HEK293T (cell line): ENCODE measurements at regions not wholly inside any gene's neighbourhood (a gene's known extent, or its start where the extent isn't known, plus 50 kb on each side); places are given as distances from the start of the nearest gene placed in this dataset.
A peak's percentile ranks its signal among the peaks of the same experiment; 100 is the strongest.
"Not testable (repeated sequence)": the region's sequence is repeated elsewhere in the genome, so short reads cannot be mapped to it uniquely, and the experiment has no call there.

Experiments used
- CTCF ChIA-PET: fragments of 350-600 bp; formaldehyde crosslinking; extraction: SDS; loops from one replicate; lab custom pipeline; 2021; ENCODE audit warnings: antibody characterized with exemption, inconsistent platforms; lab: Yijun Ruan, JAX
- POLR2A ChIA-PET: fragments of 350-600 bp; formaldehyde crosslinking; extraction: SDS; loops from one replicate; lab custom pipeline; 2020; ENCODE audit warnings: antibody characterized with exemption, inconsistent platforms; lab: Yijun Ruan, JAX
- DNase-seq: peaks from one replicate; pipeline ENCODE4 v3.0.0; 2012; ENCODE audit warnings: mixed read lengths; ENCODE audit errors: extremely low spot score
- ARNT ChIP-seq: fragments of 450-650 bp; IDR thresholded peaks from 2 replicates; pipeline ENCODE4 v1.6.1; 2017; ENCODE audit warnings: mild to moderate bottlenecking
- BHLHE40 ChIP-seq: fragments of 450-650 bp; IDR thresholded peaks from 2 replicates; pipeline ENCODE4 v1.6.1; 2016; ENCODE audit warnings: mild to moderate bottlenecking, moderate library complexity, borderline replicate concordance
- CTBP1 ChIP-seq: fragments of 450-650 bp; IDR thresholded peaks from 2 replicates; pipeline ENCODE4 v1.6.1; 2016; ENCODE audit warnings: borderline replicate concordance
- ELF4 ChIP-seq: fragments of 450-650 bp; IDR thresholded peaks from 2 replicates; pipeline ENCODE4 v1.6.1; 2017; ENCODE audit warnings: antibody characterized with exemption
- FOXA1 ChIP-seq: fragments of 450-650 bp; IDR thresholded peaks from 2 replicates; pipeline ENCODE4 v1.6.1; 2016; ENCODE audit warnings: mild to moderate bottlenecking
- FOXK2 ChIP-seq: fragments of 450-650 bp; IDR thresholded peaks from 2 replicates; pipeline ENCODE4 v1.6.1; 2016; ENCODE audit warnings: mild to moderate bottlenecking
- FOXM1 ChIP-seq: fragments of 450-650 bp; IDR thresholded peaks from 2 replicates; pipeline ENCODE4 v1.6.1; 2017; ENCODE audit warnings: mild to moderate bottlenecking, borderline replicate concordance
- HDGF ChIP-seq: fragments of 450-650 bp; IDR thresholded peaks from 2 replicates; pipeline ENCODE4 v1.6.1; 2017; ENCODE audit warnings: antibody characterized with exemption, borderline replicate concordance
- L3MBTL2 ChIP-seq: fragments of 450-650 bp; conservative IDR thresholded peaks from 2 replicates; pipeline ENCODE4 v1.6.1; 2016; ENCODE audit warnings: mild to moderate bottlenecking
- LEF1 ChIP-seq: fragments of 450-650 bp; IDR thresholded peaks from 2 replicates; pipeline ENCODE4 v1.6.1; 2017; ENCODE audit warnings: mild to moderate bottlenecking, borderline replicate concordance
- NFRKB ChIP-seq: fragments of 450-650 bp; IDR thresholded peaks from 2 replicates; pipeline ENCODE4 v1.6.1; 2016; ENCODE audit warnings: mild to moderate bottlenecking, moderate library complexity
- PKNOX1 ChIP-seq: fragments of 450-650 bp; IDR thresholded peaks from 2 replicates; pipeline ENCODE4 v1.6.1; 2016
- SP1 ChIP-seq: fragments of 450-650 bp; IDR thresholded peaks from 2 replicates; pipeline ENCODE4 v1.6.1; 2017
- SUZ12 ChIP-seq: fragments of 450-650 bp; IDR thresholded peaks from 2 replicates; pipeline ENCODE4 v1.6.1; 2016; ENCODE audit warnings: mild to moderate bottlenecking
- TARDBP ChIP-seq: fragments of 450-650 bp; IDR thresholded peaks from 2 replicates; pipeline ENCODE4 v1.6.1; 2016
- ZNF384 ChIP-seq: fragments of 450-650 bp; IDR thresholded peaks from 2 replicates; pipeline ENCODE4 v1.6.1; 2016

GRCh38 chr6:134663800-134664535 lies 285.9 kb downstream of the ALDH8A1 start:
- POLR2A ChIA-PET = no interaction called here
- DNase-seq = no peak
- CTCF ChIA-PET = interaction anchor here (0.6 kb wide), 1 partner anchor 485 kb away, joined by 3 read pairs; no protein-coding TSS in a partner anchor
- TF ChIP-seq L3MBTL2 (no peak), BHLHE40 (no peak), ZNF384 (no peak), ARNT (no peak), FOXK2 (no peak), PKNOX1 (no peak), SUZ12 (no peak), NFRKB (no peak), ELF4 (no peak), SP1 (no peak), LEF1 (no peak), FOXM1 (no peak), FOXA1 (no peak), TARDBP (no peak), CTBP1 (no peak), HDGF (no peak)

DNA sequence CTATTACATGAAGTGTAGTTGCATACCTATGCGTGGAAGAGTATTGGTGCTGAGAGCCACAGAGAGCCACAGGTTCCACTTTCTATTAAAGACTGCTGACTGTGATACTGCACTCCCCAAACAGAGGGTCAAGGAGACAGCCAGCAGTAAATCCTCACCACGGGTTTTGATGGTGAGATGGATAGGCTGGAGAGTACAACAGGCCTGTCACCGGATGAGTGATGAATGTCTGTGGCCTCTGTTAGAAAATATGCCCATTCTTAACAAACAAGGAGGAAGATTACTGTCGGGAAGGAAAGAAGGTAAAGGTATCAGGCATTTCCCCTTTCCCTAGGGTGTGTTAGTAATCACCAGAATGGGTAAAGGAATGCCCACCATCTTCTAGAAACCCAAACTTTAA lies 286.5 kb downstream of the ALDH8A1 start:
- ChIA-PET POLR2A (no interaction called here), CTCF (no interaction called here)

DNA sequence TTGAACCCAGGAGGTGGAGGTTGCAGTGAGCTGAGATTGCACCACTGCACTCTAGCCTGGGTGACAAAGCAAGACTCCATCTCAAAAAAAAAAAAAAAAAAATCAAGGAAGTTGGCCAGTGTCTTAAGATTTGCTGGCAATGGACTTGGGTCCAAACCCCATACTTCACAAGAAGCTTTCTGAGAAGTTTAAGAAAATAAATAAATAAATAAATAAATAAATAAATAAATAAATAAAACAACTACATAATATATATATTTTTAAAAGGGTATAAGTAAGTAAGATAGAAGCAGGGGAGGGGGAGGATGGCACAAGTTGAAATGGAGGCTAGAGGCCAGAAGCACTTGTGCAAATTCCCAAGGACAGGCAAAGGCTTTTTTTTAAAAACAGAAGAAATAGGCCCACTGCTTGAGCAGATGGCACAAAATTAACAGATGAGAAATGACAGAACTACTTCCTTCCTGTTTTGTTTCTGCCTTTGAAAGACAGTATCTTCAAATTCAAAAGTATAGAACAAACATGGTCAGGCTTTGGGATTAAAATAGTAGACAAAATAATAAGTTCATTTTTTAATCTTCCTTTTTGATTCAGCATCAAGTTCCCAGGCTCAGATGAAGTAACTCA lies 287.7 kb downstream of the ALDH8A1 start:
- CTCF ChIA-PET = no interaction called here
- TF ChIP-seq FOXM1 (no peak), SP1 (no peak), HDGF (no peak), PKNOX1 (no peak), NFRKB (no peak), LEF1 (no peak), ELF4 (no peak), FOXA1 (no peak)
- no peak for DNase-seq
- POLR2A ChIA-PET = no interaction called here

More for the DNA sequence above, 286.5 kb downstream of the ALDH8A1 start:
- no peak for DNase-seq
- TF ChIP-seq PKNOX1 (peak; percentile 27; the same call in 1 of the 2 replicates), BHLHE40 (no peak)

- DNase-seq, CTCF ChIA-PET, POLR2A ChIA-PET: not testable (repeated sequence)
These were observed 290.0 kb downstream of the ALDH8A1 start for GRCh38 chr6:134659885-134660284.

GRCh38 chr6:134658596-134658995 lies 291.3 kb downstream of the ALDH8A1 start:
- CTCF ChIA-PET = no interaction called here
- DNase-seq = no peak
- POLR2A ChIA-PET = no interaction called here
- TF ChIP-seq ELF4 = no peak
- TF ChIP-seq SUZ12 = no peak
- no peak for TF ChIP-seq HDGF
- TF ChIP-seq BHLHE40 = no peak
- TF ChIP-seq PKNOX1 = no peak
- TF ChIP-seq ARNT = no peak
- no peak for TF ChIP-seq NFRKB
- TF ChIP-seq FOXA1 = no peak
- no peak for TF ChIP-seq FOXK2
- TF ChIP-seq ZNF384 = no peak
- TF ChIP-seq SP1 = no peak
- TF ChIP-seq LEF1 = no peak
- no peak for TF ChIP-seq L3MBTL2
- TF ChIP-seq FOXM1 = no peak

- ChIA-PET CTCF (no interaction called here), POLR2A (no interaction called here)
- TF ChIP-seq FOXM1 (no peak), HDGF (no peak), CTBP1 (no peak), FOXA1 (no peak), NFRKB (no peak), ARNT (no peak), SP1 (no peak), ELF4 (no peak)
- DNase-seq = no peak
These were observed 292.0 kb downstream of the ALDH8A1 start for GRCh38 chr6:134657751-134658527.
